ENCODE measurements at regions not wholly inside any gene's neighbourhood (a gene's known extent, or its start where the extent isn't known, plus 50 kb on each side); places are given as distances from the start of the nearest gene placed in this dataset.

- TF ChIP-seq, protein P1, sequence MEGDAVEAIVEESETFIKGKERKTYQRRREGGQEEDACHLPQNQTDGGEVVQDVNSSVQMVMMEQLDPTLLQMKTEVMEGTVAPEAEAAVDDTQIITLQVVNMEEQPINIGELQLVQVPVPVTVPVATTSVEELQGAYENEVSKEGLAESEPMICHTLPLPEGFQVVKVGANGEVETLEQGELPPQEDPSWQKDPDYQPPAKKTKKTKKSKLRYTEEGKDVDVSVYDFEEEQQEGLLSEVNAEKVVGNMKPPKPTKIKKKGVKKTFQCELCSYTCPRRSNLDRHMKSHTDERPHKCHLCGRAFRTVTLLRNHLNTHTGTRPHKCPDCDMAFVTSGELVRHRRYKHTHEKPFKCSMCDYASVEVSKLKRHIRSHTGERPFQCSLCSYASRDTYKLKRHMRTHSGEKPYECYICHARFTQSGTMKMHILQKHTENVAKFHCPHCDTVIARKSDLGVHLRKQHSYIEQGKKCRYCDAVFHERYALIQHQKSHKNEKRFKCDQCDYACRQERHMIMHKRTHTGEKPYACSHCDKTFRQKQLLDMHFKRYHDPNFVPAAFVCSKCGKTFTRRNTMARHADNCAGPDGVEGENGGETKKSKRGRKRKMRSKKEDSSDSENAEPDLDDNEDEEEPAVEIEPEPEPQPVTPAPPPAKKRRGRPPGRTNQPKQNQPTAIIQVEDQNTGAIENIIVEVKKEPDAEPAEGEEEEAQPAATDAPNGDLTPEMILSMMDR (IDR thresholded peaks at IDR 0.05) = no peak
- no peak for TF ChIP-seq POLR2A (IDR thresholded peaks at IDR 0.05)
Observed at GRCh38 chr12:27163048-27163715, 80.8 kb upstream of the C12orf71 start.
